NCI-H2081 treated with DMSO at 0.1 percent for 48 hours (cell line): ENCODE measurements at regions not wholly inside any gene's neighbourhood (a gene's known extent, or its start where the extent isn't known, plus 50 kb on each side); places are given as distances from the start of the nearest gene placed in this dataset.
"Not testable (repeated sequence)": the region's sequence is repeated elsewhere in the genome, so short reads cannot be mapped to it uniquely, and the experiment has no call there.

Experiments used
- DNase-seq: peaks from one replicate; lab custom pipeline; 2025; lab: John Stamatoyannopoulos, UW

GRCh38 chr6:88456221-88456859, 290.2 kb upstream of the CNR1 start:
- no peak for DNase-seq

GRCh38 chr6:88455317-88455716, 289.2 kb upstream of the CNR1 start:
- DNase-seq = no peak

- DNase-seq = no peak
Measured at GRCh38 chr6:88454658-88455057, 288.5 kb upstream of the CNR1 start.

GRCh38 chr6:88449770-88450169, 283.6 kb upstream of the CNR1 start:
- no peak for DNase-seq

DNA sequence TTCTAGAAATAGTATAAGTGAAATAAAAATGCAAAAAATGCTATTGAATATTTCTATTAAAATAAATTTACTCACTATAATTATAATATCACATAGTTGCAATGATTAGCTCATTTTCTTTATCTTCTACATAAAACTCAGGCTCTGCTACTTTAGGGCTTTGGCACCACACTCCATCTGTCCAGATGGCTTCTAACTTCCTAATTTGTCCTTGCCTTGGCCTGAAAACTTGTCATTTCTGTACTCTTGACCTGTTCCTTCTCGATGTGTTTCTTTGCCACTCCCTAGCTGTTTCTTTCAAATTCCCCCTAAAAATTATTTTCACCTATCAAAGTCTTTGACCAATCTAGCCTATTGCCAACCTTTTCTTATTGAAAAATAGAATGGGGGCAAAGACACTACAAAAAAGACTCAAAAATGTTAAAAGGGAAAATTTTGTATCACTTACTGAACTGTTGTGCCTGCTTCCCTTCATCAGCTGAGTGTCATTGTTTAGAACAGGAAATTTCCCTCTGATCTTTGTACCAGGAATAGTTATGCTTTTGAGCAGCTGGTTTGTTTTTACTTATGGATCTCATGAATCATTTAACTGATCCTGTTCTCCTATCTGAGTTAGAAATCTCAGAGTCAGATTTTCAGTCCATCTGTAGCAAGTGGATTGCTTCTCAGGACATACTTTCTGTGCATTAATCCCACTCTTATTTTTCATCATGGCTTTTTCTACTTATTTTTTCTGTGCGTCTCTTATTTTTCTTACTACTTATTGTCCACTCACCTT, 279.2 kb upstream of the CNR1 start:
- no peak for DNase-seq

GRCh38 chr6:88443554-88443953, 277.4 kb upstream of the CNR1 start:
- no peak for DNase-seq

DNA sequence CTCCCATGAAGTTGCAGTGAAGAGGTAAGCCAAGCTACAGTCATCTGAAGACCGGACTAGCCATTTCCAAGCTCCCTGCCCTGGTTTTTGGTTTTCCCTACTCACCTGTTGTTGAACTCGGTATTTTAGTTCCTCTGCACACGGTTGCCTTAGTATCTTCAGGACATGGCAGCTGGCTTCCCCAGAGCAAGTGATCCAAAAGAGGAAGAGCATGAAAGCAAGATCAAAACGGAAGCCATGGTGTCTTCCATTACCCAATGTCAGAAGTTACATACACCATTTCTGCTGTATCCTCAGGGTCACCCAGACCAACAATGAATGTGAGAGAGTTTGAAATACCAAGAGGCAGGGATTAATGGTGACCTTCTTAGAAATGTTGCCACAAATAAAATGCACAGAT, 276.6 kb upstream of the CNR1 start:
- no peak for DNase-seq

- no peak for DNase-seq
Measured at GRCh38 chr6:88441346-88441745, 275.2 kb upstream of the CNR1 start.

DNA sequence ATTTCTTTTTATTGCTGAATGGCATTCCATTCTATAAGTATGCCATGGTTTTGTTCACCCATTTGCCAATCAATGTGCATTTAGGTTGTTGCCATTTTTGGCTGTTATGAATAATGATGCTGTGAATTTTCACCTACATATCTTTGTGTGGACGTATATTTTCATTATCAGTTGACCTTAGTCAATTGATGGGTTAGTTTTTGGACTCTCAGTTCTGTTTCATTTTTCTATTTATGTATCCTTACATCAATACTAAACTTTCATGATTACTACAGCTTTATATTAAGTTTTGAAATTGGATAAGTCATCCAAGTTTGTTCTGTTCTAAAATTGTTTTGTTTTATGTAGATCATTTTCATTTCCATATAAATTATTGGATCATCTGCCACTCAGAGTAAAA, 261.9 kb upstream of the CNR1 start:
- DNase-seq = no peak

- DNase-seq = no peak
Measured at GRCh38 chr6:88426005-88426404, 259.9 kb upstream of the CNR1 start.

GRCh38 chr6:88422831-88423230, 256.7 kb upstream of the CNR1 start:
- no peak for DNase-seq

DNA sequence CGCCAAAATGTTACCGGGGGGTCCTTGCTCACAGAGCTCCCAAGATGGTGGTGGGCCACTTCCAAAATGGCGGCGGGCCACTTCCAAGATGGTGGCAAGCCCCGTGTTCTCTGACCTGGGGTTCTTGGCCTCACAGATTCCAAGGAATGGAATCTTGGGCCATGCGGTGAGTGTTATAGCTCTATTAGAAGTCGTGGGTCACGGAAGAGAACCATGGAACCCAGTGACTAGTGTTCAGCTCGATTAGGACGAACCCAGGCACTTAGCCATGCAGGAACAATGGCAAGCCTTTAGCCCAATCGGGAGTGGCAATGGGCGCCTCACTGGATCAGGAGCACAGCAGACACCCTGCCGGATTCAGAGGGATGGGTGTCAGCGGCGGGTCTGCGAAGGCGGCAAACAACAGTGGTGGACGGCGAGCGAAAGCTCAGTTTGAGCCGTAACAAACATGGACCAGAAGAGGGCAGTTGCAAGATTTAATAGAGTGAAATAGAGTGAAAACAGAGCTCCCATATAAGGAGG, 254.9 kb upstream of the CNR1 start:
- not testable (repeated sequence) for DNase-seq

DNA sequence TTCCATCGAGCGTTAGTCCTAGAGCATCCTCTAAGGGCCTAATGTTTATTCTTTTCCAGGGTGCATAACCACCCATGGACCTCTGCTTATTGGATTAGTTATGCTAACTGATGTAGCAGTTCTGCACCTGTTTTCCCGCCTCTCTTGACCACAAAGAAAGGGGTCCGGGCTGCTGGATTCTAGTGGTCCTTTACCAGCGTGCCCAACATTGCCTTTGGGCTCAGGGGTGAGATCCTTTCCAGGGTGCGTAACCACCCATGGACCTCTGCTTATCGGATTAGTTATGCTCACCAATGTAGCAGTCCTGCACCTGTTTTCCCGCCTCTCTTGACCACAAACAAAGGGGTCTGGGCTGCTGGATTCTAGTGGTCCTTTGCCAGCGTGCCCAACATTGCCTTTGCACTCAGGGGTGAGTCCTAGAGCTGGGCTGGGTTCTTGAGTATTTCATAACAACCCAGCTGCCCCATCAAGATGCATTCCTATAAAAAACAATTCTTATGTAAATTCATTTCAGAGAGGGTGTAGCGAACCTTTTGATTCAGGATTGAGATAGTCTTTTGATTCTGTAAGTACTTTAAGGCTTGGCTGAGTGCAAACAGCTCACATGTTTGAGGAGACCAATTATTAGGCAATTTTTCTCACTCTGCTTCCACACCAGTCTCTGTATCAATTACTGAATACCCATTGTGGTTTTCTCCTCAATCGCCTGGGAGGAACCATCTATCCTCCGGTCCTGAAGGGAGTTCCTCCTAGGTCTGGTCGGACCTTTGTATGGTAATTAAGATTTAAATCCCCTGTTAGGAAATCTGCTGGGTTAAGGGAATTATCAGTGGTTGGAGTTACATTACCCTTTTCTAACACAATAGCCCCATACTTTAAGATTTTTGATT, 253.0 kb upstream of the CNR1 start:
- not testable (repeated sequence) for DNase-seq

- not testable (repeated sequence) for DNase-seq
Measured at GRCh38 chr6:88417361-88417760, 251.2 kb upstream of the CNR1 start.

GRCh38 chr6:88413459-88413858, 247.3 kb upstream of the CNR1 start:
- no peak for DNase-seq

DNA sequence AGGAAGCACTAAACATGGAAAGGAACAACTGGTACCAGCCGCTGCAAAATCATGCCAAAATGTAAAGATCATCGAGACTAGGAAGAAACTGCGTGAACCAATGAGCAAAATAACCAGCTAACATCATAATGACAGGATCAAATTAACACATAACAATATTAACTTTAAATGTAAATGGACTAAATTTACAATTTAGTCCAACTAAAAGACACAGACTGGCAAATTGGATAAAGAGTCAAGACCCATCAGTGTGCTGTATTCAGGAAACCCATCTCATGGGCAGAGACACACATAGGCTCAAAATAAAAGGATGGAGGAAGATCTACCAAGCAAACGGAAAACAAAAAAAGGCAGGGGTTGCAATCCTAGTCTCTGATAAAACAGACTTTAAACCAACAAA, 242.2 kb upstream of the CNR1 start:
- DNase-seq = not testable (repeated sequence)

- not testable (repeated sequence) for DNase-seq
Measured at GRCh38 chr6:88406674-88407073, 240.5 kb upstream of the CNR1 start.

DNA sequence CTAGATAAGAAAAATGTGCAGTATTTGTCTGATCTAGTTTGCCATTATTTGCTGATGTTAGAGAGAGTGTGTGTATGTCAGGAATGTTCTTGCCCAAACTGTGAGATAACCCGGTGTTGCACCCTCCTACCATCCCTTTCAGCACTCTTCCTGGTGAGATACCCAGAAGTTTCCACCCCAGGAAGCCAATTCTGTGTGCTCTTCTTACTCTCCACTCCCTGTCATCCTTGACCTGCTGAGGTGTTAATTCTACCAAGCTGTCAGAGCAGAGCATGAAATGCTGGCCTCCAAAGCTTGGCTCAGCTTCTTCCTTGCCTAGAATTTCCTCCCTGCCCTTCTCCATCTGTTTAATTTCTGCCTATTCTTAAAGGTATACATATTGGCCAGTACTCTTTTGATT, 237.3 kb upstream of the CNR1 start:
- DNase-seq = no peak

GRCh38 chr6:88402909-88403308, 236.8 kb upstream of the CNR1 start:
- DNase-seq = no peak

DNA sequence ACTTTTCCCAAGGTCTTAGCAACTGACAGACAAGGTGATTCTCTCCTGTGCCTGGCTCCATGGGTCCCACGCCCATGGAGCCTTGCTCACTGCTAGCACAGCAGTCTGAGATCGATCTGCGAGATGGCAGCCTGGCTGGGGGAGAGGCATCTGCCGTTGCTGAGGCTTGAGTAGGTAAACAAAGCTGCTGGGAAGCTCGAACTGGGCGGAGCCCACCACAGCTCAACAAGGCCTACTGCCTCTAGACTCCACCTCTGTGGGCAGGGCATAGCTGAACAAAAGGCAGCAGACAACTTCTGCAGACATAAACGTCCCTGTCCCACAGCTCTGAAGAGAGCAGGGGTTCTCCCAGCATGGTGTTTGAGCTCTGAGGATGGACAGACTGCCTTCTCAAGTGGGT, 224.9 kb upstream of the CNR1 start:
- not testable (repeated sequence) for DNase-seq

- no peak for DNase-seq
Measured at GRCh38 chr6:88388589-88388988, 222.4 kb upstream of the CNR1 start.

- DNase-seq = no peak
Measured at GRCh38 chr6:88386167-88386566, 220.0 kb upstream of the CNR1 start.

DNA sequence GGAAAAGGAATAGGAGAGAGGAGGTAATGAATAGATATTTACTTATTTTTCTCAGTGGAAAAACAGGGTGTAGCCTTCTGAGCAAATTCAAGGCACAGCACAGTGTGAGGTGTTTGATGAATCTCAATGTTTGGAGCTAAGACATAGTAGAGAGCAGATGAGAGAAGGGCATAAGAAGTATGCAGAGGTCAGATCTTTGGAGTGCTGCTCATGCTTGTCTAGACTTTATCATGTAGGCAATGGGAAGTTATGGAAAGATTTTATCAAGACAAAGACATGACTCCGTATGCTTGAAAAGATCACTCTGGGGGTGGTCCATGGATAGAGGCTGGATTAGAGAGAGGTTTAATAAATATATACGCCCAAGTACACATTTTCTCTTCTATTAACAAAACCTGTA, 217.0 kb upstream of the CNR1 start:
- no peak for DNase-seq
